ENCODE measurements at regions not wholly inside any gene's neighbourhood (a gene's known extent, or its start where the extent isn't known, plus 50 kb on each side); places are given as distances from the start of the nearest gene placed in this dataset.

- intact Hi-C loops (cut with micrococcal nuclease; ENCODE audit: unreplicated experiment) = no loop called here
- Mint-ChIP-seq H3K4me1 (ENCODE audit: low read depth, unreplicated experiment) (no peaks in the 10 kb centered on the region), H3K27ac (ENCODE audit: unreplicated experiment) (no peak overlapping the region), H3K4me3 (ENCODE audit: unreplicated experiment) (no peak overlapping the region), H3K9me3 (ENCODE audit: unreplicated experiment) (no peaks in the 10 kb centered on the region), H3K27me3 (ENCODE audit: insufficient read depth, unreplicated experiment) (peaks cover 5% of the 10 kb centered on the region), H3K36me3 (ENCODE audit: insufficient read depth, unreplicated experiment) (no peaks in the 10 kb centered on the region)
- Histone ChIP-seq H3K9me3 (no peaks in the 10 kb centered on the region), H3K36me3 (ENCODE audit: control insufficient read depth, insufficient read depth, low read length) (no peaks in the 10 kb centered on the region), H3K4me1 (no peaks in the 10 kb centered on the region), H3K27me3 (replicated peaks; ENCODE audit: control insufficient read depth, insufficient read depth, low read length) (no peaks in the 10 kb centered on the region), H3K4me3 (ENCODE audit: low read depth, low read length) (no peak overlapping the region)
- no TSS peak for BruUV-seq (replicated peaks)
- POLR2A ChIA-PET = no interaction called here
- no peak for TF ChIP-seq CTCF (IDR thresholded peaks at IDR 0.05; ENCODE audit: insufficient read depth in 1 of 2, low read depth in 1 of 2, low read length in 1 of 2, severe bottlenecking in 1 of 2, unreplicated experiment in 1 of 2)
- DNase-seq = no peak
- CTCF ChIA-PET = no interaction called here
Observed at GRCh38 chr19:34588846-34589245, 88.1 kb downstream of the SCGB2B2 start.

- Histone ChIP-seq H3K4me3 (ENCODE audit: low read depth, low read length) (no peak overlapping the region), H3K4me1 (no peaks in the 10 kb centered on the region), H3K27me3 (replicated peaks; ENCODE audit: control insufficient read depth, insufficient read depth, low read length) (no peaks in the 10 kb centered on the region), H3K9me3 (no peaks in the 10 kb centered on the region; the same call in 1 of the 2 replicates), H3K36me3 (ENCODE audit: control insufficient read depth, insufficient read depth, low read length) (no peaks in the 10 kb centered on the region)
- TF ChIP-seq CTCF (IDR thresholded peaks at IDR 0.05; ENCODE audit: insufficient read depth in 1 of 2, low read depth in 1 of 2, low read length in 1 of 2, severe bottlenecking in 1 of 2, unreplicated experiment in 1 of 2) = no peak
- BruUV-seq (replicated peaks) = no TSS peak
- Mint-ChIP-seq H3K36me3 (ENCODE audit: insufficient read depth, unreplicated experiment) (no peaks in the 10 kb centered on the region), H3K4me1 (ENCODE audit: low read depth, unreplicated experiment) (no peaks in the 10 kb centered on the region), H3K9me3 (ENCODE audit: unreplicated experiment) (no peaks in the 10 kb centered on the region), H3K27ac (ENCODE audit: unreplicated experiment) (no peak overlapping the region), H3K27me3 (ENCODE audit: insufficient read depth, unreplicated experiment) (peaks cover 5% of the 10 kb centered on the region), H3K4me3 (ENCODE audit: unreplicated experiment) (no peak overlapping the region)
- no peak for DNase-seq
- CTCF ChIA-PET = no interaction called here
- intact Hi-C loops (cut with micrococcal nuclease; ENCODE audit: unreplicated experiment) = no loop called here
- POLR2A ChIA-PET = no interaction called here
Observed at GRCh38 chr19:34588249-34588648, 88.7 kb downstream of the SCGB2B2 start.

GRCh38 chr19:34580408-34580807 lies 96.6 kb downstream of the SCGB2B2 start:
- intact Hi-C loops (cut with micrococcal nuclease; ENCODE audit: unreplicated experiment) = no loop called here
- Mint-ChIP-seq H3K27me3 (ENCODE audit: insufficient read depth, unreplicated experiment) (peaks cover under 1% of the 10 kb centered on the region), H3K27ac (ENCODE audit: unreplicated experiment) (no peak overlapping the region), H3K36me3 (ENCODE audit: insufficient read depth, unreplicated experiment) (no peaks in the 10 kb centered on the region), H3K4me1 (ENCODE audit: low read depth, unreplicated experiment) (no peaks in the 10 kb centered on the region), H3K4me3 (ENCODE audit: unreplicated experiment) (no peak overlapping the region), H3K9me3 (ENCODE audit: unreplicated experiment) (no peaks in the 10 kb centered on the region)
- ChIA-PET POLR2A (no interaction called here), CTCF (no interaction called here)
- BruUV-seq (replicated peaks) = no TSS peak
- Histone ChIP-seq H3K27me3 (replicated peaks; ENCODE audit: control insufficient read depth, insufficient read depth, low read length) (no peaks in the 10 kb centered on the region), H3K9me3 (peaks cover 5% of the 10 kb centered on the region; the same call in 1 of the 2 replicates), H3K4me3 (ENCODE audit: low read depth, low read length) (no peak overlapping the region), H3K4me1 (no peaks in the 10 kb centered on the region), H3K36me3 (ENCODE audit: control insufficient read depth, insufficient read depth, low read length) (no peaks in the 10 kb centered on the region)
- TF ChIP-seq CTCF (IDR thresholded peaks at IDR 0.05; ENCODE audit: insufficient read depth in 1 of 2, low read depth in 1 of 2, low read length in 1 of 2, severe bottlenecking in 1 of 2, unreplicated experiment in 1 of 2) = no peak
- no peak for DNase-seq

Data from Caco-2 (cell line).